H9 (cell line): ENCODE measurements at regions not wholly inside any gene's neighbourhood (a gene's known extent, or its start where the extent isn't known, plus 50 kb on each side); places are given as distances from the start of the nearest gene placed in this dataset.

Experiments used
- DNase-seq: peaks from one replicate; pipeline ENCODE4 v3.0.0-alpha.2; 2017
- H2AFZ ChIP-seq: one replicate; pipeline ENCODE4 v1.6.1; 2013; ENCODE audit warnings: mild to moderate bottlenecking, low read length, control low read depth, moderate library complexity
- H2AK5ac ChIP-seq: 2 replicates; pipeline ENCODE4 v1.6.1; 2013; ENCODE audit warnings: low read length, control low read depth, mixed read lengths; ENCODE audit not compliant: insufficient read length
- H2BK120ac ChIP-seq: one replicate; pipeline ENCODE4 v1.6.1; 2013; ENCODE audit warnings: low read depth, mild to moderate bottlenecking, low read length, control low read depth, inconsistent platforms; ENCODE audit not compliant: poor library complexity, severe bottlenecking
- H2BK12ac ChIP-seq: 2 replicates; pipeline ENCODE4 v1.6.1; 2013; ENCODE audit warnings: low read length, control low read depth, mixed read lengths, low read depth; ENCODE audit not compliant: insufficient read length
- H2BK15ac ChIP-seq: 2 replicates; pipeline ENCODE4 v1.6.1; 2013; ENCODE audit warnings: low read depth, low read length, control low read depth
- H2BK20ac ChIP-seq: one replicate; pipeline ENCODE4 v1.6.1; 2013; ENCODE audit warnings: low read depth, mild to moderate bottlenecking, low read length, control low read depth, inconsistent platforms; ENCODE audit not compliant: poor library complexity, severe bottlenecking
- H2BK5ac ChIP-seq: 2 replicates; pipeline ENCODE4 v1.6.1; 2013; ENCODE audit warnings: low read length, control low read depth, mixed read lengths; ENCODE audit not compliant: insufficient read length
- H3K14ac ChIP-seq: 2 replicates; pipeline ENCODE4 v1.6.1; 2013; ENCODE audit warnings: low read length, control low read depth; ENCODE audit not compliant: insufficient read depth
- H3K18ac ChIP-seq: 2 replicates; pipeline ENCODE4 v1.6.1; 2013; ENCODE audit warnings: low read depth, mild to moderate bottlenecking, mixed read lengths, low read length, control low read depth; ENCODE audit not compliant: insufficient read length
- H3K23ac ChIP-seq: 2 replicates; pipeline ENCODE4 v1.6.1; 2013; ENCODE audit warnings: low read length, control low read depth, mixed read lengths, low read depth; ENCODE audit not compliant: insufficient read length
- H3K23me2 ChIP-seq: 2 replicates; pipeline ENCODE4 v1.6.1; 2013; ENCODE audit warnings: low read depth, mild to moderate bottlenecking, mixed read lengths, low read length, control low read depth; ENCODE audit not compliant: insufficient read length, poor library complexity, severe bottlenecking
- H3K27ac ChIP-seq: 2 replicates; pipeline ENCODE4 v1.5.1; 2013; ENCODE audit warnings: low read length, control low read depth, mixed read lengths, low read depth; ENCODE audit not compliant: insufficient read length
- H3K27me3 ChIP-seq: 2 replicates; pipeline ENCODE4 v1.6.1; 2013; ENCODE audit warnings: low read length, control low read depth, inconsistent platforms; ENCODE audit not compliant: insufficient read depth
- H3K4ac ChIP-seq: 2 replicates; pipeline ENCODE4 v1.6.1; 2013; ENCODE audit warnings: low read depth, mild to moderate bottlenecking, control low read depth, inconsistent platforms, low read length, moderate library complexity
- H3K4me1 ChIP-seq: 2 replicates; pipeline ENCODE4 v1.6.1; 2013; ENCODE audit warnings: low read length, control low read depth, inconsistent platforms; ENCODE audit not compliant: insufficient read depth
- H3K4me2 ChIP-seq: 2 replicates; pipeline ENCODE4 v1.6.1; 2013; ENCODE audit warnings: low read length, control low read depth, mixed read lengths; ENCODE audit not compliant: insufficient read length, insufficient read depth
- H3K56ac ChIP-seq: 2 replicates; pipeline ENCODE4 v1.6.1; 2013; ENCODE audit warnings: low read depth, mild to moderate bottlenecking, mixed read lengths, low read length, control low read depth; ENCODE audit not compliant: insufficient read length
- H3K79me1 ChIP-seq: 2 replicates; pipeline ENCODE4 v1.6.1; 2013; ENCODE audit warnings: low read depth, mild to moderate bottlenecking, moderate library complexity, low read length, control low read depth, inconsistent platforms; ENCODE audit not compliant: insufficient read depth, poor library complexity, severe bottlenecking
- H3K79me2 ChIP-seq: 2 replicates; pipeline ENCODE4 v1.6.1; 2013; ENCODE audit warnings: low read length, control low read depth, inconsistent platforms; ENCODE audit not compliant: insufficient read depth
- H3K9ac ChIP-seq: 2 replicates; pipeline ENCODE4 v1.6.1; 2013; ENCODE audit warnings: low read length, control low read depth, mixed read lengths; ENCODE audit not compliant: insufficient read length; ENCODE audit errors: extremely low read depth
- H3K9me3 ChIP-seq: one replicate; pipeline ENCODE4 v1.6.1; 2013; ENCODE audit warnings: low read depth, low read length, inconsistent platforms; ENCODE audit not compliant: control insufficient read depth
- H3T11ph ChIP-seq: one replicate; pipeline ENCODE4 v1.6.1; 2013; ENCODE audit warnings: mild to moderate bottlenecking, low read length, control low read depth, inconsistent platforms
- H4K20me1 ChIP-seq: one replicate; pipeline ENCODE4 v1.6.1; 2013; ENCODE audit not compliant: control insufficient read depth, insufficient read length, insufficient read depth
- H4K5ac ChIP-seq: 2 replicates; pipeline ENCODE4 v1.6.1; 2013; ENCODE audit warnings: low read depth, mild to moderate bottlenecking, mixed read lengths, low read length, control low read depth; ENCODE audit not compliant: insufficient read length
- H4K8ac ChIP-seq: replicated peaks from 2 replicates; pipeline ENCODE4 v1.6.1; 2013; ENCODE audit warnings: low read length, control low read depth, mixed read lengths, low read depth; ENCODE audit not compliant: insufficient read length
- H4K91ac ChIP-seq: 2 replicates; pipeline ENCODE4 v1.6.1; 2013; ENCODE audit warnings: low read depth, mild to moderate bottlenecking, moderate library complexity, mixed read lengths, low read length, control low read depth; ENCODE audit not compliant: insufficient read length
- H3K27ac Mint-ChIP-seq, 3 experiments: 2 replicates in 2 of 3; 3 replicates in 1 of 3; pipeline ENCODE4 v1.8.0; 2020 to 2021; ENCODE audit warnings: mixed read lengths in 3 of 3, mild to moderate bottlenecking in 1 of 3, moderate library complexity in 1 of 3
- H3K27me3 Mint-ChIP-seq: 2 replicates; pipeline ENCODE4 v1.8.0; 2021; ENCODE audit warnings: low read depth, mild to moderate bottlenecking, moderate library complexity, mixed read lengths
- H3K36me3 Mint-ChIP-seq, 3 experiments: 2 replicates in 2 of 3; 3 replicates in 1 of 3; pipeline ENCODE4 v1.8.0; 2020 to 2021; ENCODE audit warnings: low read depth in 3 of 3, mixed read lengths in 3 of 3; ENCODE audit not compliant: insufficient read depth in 1 of 3
- H3K4me1 Mint-ChIP-seq, 2 experiments: 2 replicates each; pipeline ENCODE4 v1.8.0; 2020; ENCODE audit warnings: mixed read lengths in 2 of 2
- H3K4me3 Mint-ChIP-seq, 2 experiments: 2 replicates in 1 of 2; 3 replicates in 1 of 2; pipeline ENCODE4 v1.8.0; 2020 to 2021; ENCODE audit warnings: mild to moderate bottlenecking in 2 of 2, mixed read lengths in 2 of 2, moderate library complexity in 1 of 2
- H3K9me3 Mint-ChIP-seq, 2 experiments: 2 replicates in 1 of 2; 3 replicates in 1 of 2; pipeline ENCODE4 v1.8.0; 2020; ENCODE audit warnings: mild to moderate bottlenecking in 2 of 2, mixed read lengths in 2 of 2, moderate library complexity in 1 of 2
- WGBS: extraction: QIAGEN DNeasy Blood & Tissue Kit; methylation state at CpG from one replicate; pipeline ENCODE4 v1.1.7; 2013; ENCODE audit warnings: missing lambda C conversion rate, low lambda C conversion rate, mixed read lengths; ENCODE audit not compliant: insufficient read length; ENCODE audit errors: extremely low coverage; 5-methylcytosine and 5-hydroxymethylcytosine counted together
- TF ChIP-seq, protein P1 (sequence below): fragments of 200-600 bp; sonication (generic); conservative IDR thresholded peaks from 3 replicates; pipeline ENCODE4 v1.8.0; 2021; ENCODE audit warnings: antibody characterized with exemption, mild to moderate bottlenecking

DNA sequence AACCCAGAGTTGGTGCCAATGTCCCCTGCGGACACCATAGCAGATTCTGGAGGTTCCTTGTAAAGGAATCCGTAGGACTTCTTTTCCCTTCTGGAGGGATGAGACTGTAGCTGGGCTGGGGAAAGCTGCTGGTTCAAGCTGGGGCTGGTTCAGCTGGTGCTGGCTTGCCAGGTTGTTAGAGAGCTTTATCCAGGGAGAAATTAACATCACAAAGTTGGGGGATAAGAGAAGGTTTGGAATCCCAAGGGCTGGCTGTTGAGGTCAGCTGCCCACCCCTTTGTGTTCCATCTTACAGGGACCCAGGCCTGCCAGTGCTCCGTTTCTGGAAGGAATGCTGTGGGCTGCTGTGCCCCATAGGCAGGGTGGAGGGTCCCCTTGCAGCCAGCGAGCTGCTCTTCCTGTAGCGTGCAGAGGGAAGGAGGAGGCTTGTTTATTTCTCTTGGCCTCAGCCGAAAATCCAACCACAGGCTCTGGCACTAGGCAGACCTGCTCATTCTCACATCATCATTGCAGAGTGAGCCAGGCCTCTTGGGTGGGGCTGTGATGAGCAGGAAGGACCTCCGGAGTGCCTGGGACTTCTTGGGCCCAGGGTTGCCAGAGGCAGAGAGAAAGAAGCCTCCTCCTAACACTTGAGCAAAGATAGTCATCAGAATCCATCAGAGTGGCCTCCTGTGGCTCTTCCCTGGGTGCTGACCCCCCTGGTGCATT, 251.1 kb downstream of the SEC14L1 start:
- H3K36me3 Mint-ChIP-seq = peaks cover 0 to 5% (median 3%) of the 10 kb centered on the region in 3 experiments; a peak in 3 of 7 replicates
- H4K8ac ChIP-seq = no peak overlapping the region
- no peak overlapping the region for H3K56ac ChIP-seq
- H3K9me3 Mint-ChIP-seq = no peaks in the 10 kb centered on the region
- H4K20me1 ChIP-seq = no peaks in the 10 kb centered on the region
- H3K18ac ChIP-seq = peak overlapping the region; percentile 1
- H3K4me1 ChIP-seq = peaks cover 13% of the 10 kb centered on the region; the same call in 1 of the 2 replicates
- peak overlapping the region; percentile 11 for H3K4me2 ChIP-seq
- H2BK5ac ChIP-seq = no peak overlapping the region
- H3K9me3 ChIP-seq = no peaks in the 10 kb centered on the region
- no peak overlapping the region for H3K27ac ChIP-seq
- H2AFZ ChIP-seq = no peak overlapping the region
- peaks cover 16% of the 10 kb centered on the region; the same call in 1 of the 2 replicates for H3K79me2 ChIP-seq
- H3K14ac ChIP-seq = no peak overlapping the region
- H3K23me2 ChIP-seq = peaks cover 4% of the 10 kb centered on the region
- H3K79me1 ChIP-seq = peaks cover 12% of the 10 kb centered on the region
- no peak overlapping the region for H2BK120ac ChIP-seq
- H3K27ac Mint-ChIP-seq = peak overlapping the region; percentile 89 to 96 (median 93)
- no CpG with 5 or more reads among the region's 7 CpGs for whole genome bisulfite sequencing
- no peak overlapping the region for H3K4ac ChIP-seq
- H2BK15ac ChIP-seq = no peak overlapping the region
- no peak overlapping the region for H2BK12ac ChIP-seq
- H4K91ac ChIP-seq = no peak overlapping the region
- H3K27me3 Mint-ChIP-seq = no peaks in the 10 kb centered on the region
- H3K9ac ChIP-seq = no peak overlapping the region
- no peak overlapping the region for H2BK20ac ChIP-seq
- H3K4me1 Mint-ChIP-seq = peaks cover 67 to 80% of the 10 kb centered on the region in 2 experiments
- H3T11ph ChIP-seq = no peak overlapping the region
- peak; percentile 79 for DNase-seq
- no peak overlapping the region for H4K5ac ChIP-seq
- H3K4me3 Mint-ChIP-seq = peak overlapping the region; percentile 47 to 68
- TF ChIP-seq, protein P1, sequence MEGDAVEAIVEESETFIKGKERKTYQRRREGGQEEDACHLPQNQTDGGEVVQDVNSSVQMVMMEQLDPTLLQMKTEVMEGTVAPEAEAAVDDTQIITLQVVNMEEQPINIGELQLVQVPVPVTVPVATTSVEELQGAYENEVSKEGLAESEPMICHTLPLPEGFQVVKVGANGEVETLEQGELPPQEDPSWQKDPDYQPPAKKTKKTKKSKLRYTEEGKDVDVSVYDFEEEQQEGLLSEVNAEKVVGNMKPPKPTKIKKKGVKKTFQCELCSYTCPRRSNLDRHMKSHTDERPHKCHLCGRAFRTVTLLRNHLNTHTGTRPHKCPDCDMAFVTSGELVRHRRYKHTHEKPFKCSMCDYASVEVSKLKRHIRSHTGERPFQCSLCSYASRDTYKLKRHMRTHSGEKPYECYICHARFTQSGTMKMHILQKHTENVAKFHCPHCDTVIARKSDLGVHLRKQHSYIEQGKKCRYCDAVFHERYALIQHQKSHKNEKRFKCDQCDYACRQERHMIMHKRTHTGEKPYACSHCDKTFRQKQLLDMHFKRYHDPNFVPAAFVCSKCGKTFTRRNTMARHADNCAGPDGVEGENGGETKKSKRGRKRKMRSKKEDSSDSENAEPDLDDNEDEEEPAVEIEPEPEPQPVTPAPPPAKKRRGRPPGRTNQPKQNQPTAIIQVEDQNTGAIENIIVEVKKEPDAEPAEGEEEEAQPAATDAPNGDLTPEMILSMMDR = no peak
- H3K27me3 ChIP-seq = no peaks in the 10 kb centered on the region
- no peak overlapping the region for H3K23ac ChIP-seq
- H2AK5ac ChIP-seq = no peak overlapping the region
